HT-29 (cell line): ENCODE measurements at regions not wholly inside any gene's neighbourhood (a gene's known extent, or its start where the extent isn't known, plus 50 kb on each side); places are given as distances from the start of the nearest gene placed in this dataset.

Experiments used
- DNase-seq: peaks from one replicate; pipeline ENCODE4 v3.0.0-alpha.2; 2015; ENCODE audit warnings: low spot score

GRCh38 chr10:61356354-61356753 lies 96.8 kb downstream of the TMEM26 start:
- DNase-seq, result no peak

GRCh38 chr10:61355211-61355610 lies 98.0 kb downstream of the TMEM26 start:
- no peak for DNase-seq

GRCh38 chr10:61354401-61354975 lies 98.7 kb downstream of the TMEM26 start:
- no peak for DNase-seq

GRCh38 chr10:61350794-61351193 lies 102.4 kb downstream of the TMEM26 start:
- no peak for DNase-seq

GRCh38 chr10:61350068-61350467 lies 103.1 kb downstream of the TMEM26 start:
- no peak for DNase-seq

- DNase-seq, result no peak
Observed at GRCh38 chr10:61346796-61347413, 106.3 kb downstream of the TMEM26 start.

GRCh38 chr10:61343796-61344195 lies 109.4 kb downstream of the TMEM26 start:
- DNase-seq, result no peak

GRCh38 chr10:61342858-61343572 lies 110.2 kb downstream of the TMEM26 start:
- DNase-seq, result no peak

- DNase-seq, result no peak
Observed at GRCh38 chr10:61341008-61341407, 112.2 kb downstream of the TMEM26 start.

- DNase-seq, result no peak
Observed at GRCh38 chr10:61338146-61338545, 115.0 kb downstream of the TMEM26 start.

- no peak for DNase-seq
Observed at GRCh38 chr10:61337741-61338140, 115.4 kb downstream of the TMEM26 start.

GRCh38 chr10:61336831-61337230 lies 116.3 kb downstream of the TMEM26 start:
- DNase-seq, result no peak

- DNase-seq, result no peak
Observed at GRCh38 chr10:61335359-61335758, 117.8 kb downstream of the TMEM26 start.

- no peak for DNase-seq
Observed at GRCh38 chr10:61332581-61332980, 120.6 kb downstream of the TMEM26 start.

- no peak for DNase-seq
Observed at GRCh38 chr10:61330669-61331068, 122.5 kb downstream of the TMEM26 start.

GRCh38 chr10:61329854-61330253 lies 123.3 kb downstream of the TMEM26 start:
- DNase-seq, result no peak

- DNase-seq, result no peak
Observed at GRCh38 chr10:61325223-61325960, 127.8 kb downstream of the TMEM26 start.

GRCh38 chr10:61323726-61324125 lies 129.5 kb downstream of the TMEM26 start:
- no peak for DNase-seq

- DNase-seq, result no peak
Observed at GRCh38 chr10:61321041-61321857, 131.9 kb downstream of the TMEM26 start.

- DNase-seq, result no peak
Observed at GRCh38 chr10:61320257-61320587, 133.0 kb downstream of the TMEM26 start.

GRCh38 chr10:61319386-61320256 lies 133.6 kb downstream of the TMEM26 start:
- no peak for DNase-seq
